ENCODE measurements at regions not wholly inside any gene's neighbourhood (a gene's known extent, or its start where the extent isn't known, plus 50 kb on each side); places are given as distances from the start of the nearest gene placed in this dataset.
"Not testable (repeated sequence)": the region's sequence is repeated elsewhere in the genome, so short reads cannot be mapped to it uniquely, and the experiment has no call there.

DNA sequence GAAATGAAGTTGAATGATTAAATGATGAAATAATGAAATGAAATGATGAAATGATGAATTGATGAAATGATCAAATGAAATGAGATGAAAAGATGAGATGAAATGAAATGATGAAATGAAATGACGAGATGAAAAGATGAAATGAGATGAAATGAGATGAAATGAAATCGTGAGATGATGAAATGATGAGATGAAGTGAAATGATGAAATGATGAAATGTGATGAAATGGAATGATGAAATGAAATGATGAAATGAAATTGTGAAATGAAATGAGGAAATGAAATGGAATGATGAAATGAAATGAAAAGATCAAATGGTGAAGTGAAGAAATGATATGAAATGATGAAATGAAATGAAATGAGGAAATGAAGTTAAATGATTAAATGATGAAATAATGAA, 468.7 kb downstream of the FAM72C start:
- DNase-seq (ENCODE audit: low spot score); ATAC-seq (ENCODE audit: low read depth); H3K27ac ChIP-seq (ENCODE audit: poor library complexity, severe bottlenecking): not testable (repeated sequence)

DNA sequence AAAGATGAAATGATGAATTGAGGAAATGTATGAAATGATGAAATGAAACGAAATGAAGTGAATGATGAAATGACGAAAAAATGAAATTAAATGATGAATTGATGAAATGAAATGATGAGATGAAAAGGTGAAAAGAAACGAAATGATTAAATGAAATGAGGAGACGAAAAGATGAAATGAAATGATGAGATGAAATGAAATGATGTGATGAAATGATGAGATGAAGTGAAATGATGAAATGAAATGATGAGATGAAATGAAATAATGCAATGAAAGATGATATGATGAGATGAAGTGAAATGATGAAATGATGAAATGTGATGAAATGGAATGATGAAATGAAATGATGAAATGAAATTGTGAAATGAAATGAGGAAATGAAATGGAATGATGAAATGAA, 469.7 kb downstream of the FAM72C start:
- not testable (repeated sequence) for H3K9me3 ChIP-seq (ENCODE audit: severe bottlenecking); H3K27me3 ChIP-seq (ENCODE audit: insufficient read depth, poor library complexity, severe bottlenecking); H3K4me3 ChIP-seq (ENCODE audit: severe bottlenecking); H3K27ac ChIP-seq (ENCODE audit: poor library complexity, severe bottlenecking); DNase-seq (ENCODE audit: low spot score); H3K36me3 ChIP-seq (ENCODE audit: low read depth); ATAC-seq (ENCODE audit: low read depth); H3K4me1 ChIP-seq (ENCODE audit: insufficient read depth, poor library complexity, severe bottlenecking)

More for the DNA sequence above, 468.7 kb downstream of the FAM72C start:
- H3K4me1 ChIP-seq (ENCODE audit: insufficient read depth, poor library complexity, severe bottlenecking); H3K27me3 ChIP-seq (ENCODE audit: insufficient read depth, poor library complexity, severe bottlenecking); H3K4me3 ChIP-seq (ENCODE audit: severe bottlenecking); H3K36me3 ChIP-seq (ENCODE audit: low read depth); H3K9me3 ChIP-seq (ENCODE audit: severe bottlenecking): not testable (repeated sequence)

DNA sequence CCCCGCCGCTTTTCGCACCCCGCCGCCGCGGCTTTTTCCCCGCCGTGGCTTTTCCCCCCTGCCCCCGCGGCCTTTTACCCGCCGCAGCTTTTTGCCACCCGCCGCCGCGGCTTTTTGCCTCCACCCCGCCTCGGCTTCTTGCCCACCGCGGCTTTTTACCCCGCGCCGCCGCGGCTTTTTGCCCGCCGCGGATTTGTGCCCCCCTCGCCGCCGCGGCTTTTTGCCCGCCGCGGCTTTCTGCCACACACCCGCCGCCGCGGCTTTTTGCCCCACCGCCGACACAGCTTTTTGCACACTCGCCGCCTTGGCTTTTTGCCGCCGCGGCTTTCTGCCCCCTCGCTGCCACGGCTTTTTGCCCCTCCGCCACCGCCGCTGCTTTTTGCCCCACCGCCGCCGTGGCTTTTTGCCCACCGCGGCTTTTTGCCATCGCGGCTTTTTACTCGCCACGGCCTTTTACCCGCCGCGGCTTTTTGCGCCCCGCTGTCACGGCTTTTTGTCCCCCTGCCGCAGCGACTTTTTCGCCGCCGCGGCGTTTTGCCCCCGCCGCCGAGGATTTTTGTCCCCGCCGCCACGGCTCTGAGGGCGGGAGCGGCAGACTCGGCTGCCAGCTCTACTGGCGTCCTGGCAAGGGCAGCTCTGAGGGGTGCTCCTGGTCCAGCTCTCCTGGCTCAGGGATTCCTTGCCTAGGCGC, 473.6 kb downstream of the FAM72C start:
- H3K27ac ChIP-seq (ENCODE audit: poor library complexity, severe bottlenecking); H3K9me3 ChIP-seq (ENCODE audit: severe bottlenecking); H3K4me3 ChIP-seq (ENCODE audit: severe bottlenecking); ATAC-seq (ENCODE audit: low read depth); H3K36me3 ChIP-seq (ENCODE audit: low read depth); H3K27me3 ChIP-seq (ENCODE audit: insufficient read depth, poor library complexity, severe bottlenecking); H3K4me1 ChIP-seq (ENCODE audit: insufficient read depth, poor library complexity, severe bottlenecking): not testable (repeated sequence)
- peak; percentile 19 for DNase-seq (ENCODE audit: low spot score)

DNA sequence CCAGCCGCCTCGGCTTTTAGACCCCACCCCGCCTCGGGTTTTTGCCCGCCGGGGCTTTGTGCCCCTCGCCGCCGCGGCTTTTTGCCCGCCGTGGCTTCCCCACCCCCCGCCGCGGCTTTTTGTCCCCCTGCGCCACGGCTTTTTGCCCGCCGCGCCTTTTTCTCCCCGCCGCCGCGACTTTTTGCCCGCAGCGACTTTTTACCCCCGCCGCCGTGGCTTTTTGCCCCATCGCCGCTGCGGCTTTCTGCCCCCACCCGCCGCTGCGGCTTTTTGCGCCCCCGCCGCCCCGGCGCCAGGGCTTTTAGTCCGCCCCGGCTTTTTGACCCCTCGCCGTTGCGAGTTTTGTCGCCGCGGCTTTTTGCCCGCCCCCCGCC, 474.4 kb downstream of the FAM72C start:
- ATAC-seq (ENCODE audit: low read depth): no peak
- Histone ChIP-seq H3K4me1 (ENCODE audit: insufficient read depth, poor library complexity, severe bottlenecking) (no peaks in the 10 kb centered on the region), H3K4me3 (ENCODE audit: severe bottlenecking) (no peak overlapping the region), H3K27me3 (ENCODE audit: insufficient read depth, poor library complexity, severe bottlenecking) (peaks cover 3% of the 10 kb centered on the region), H3K27ac (ENCODE audit: poor library complexity, severe bottlenecking) (no peak overlapping the region), H3K36me3 (ENCODE audit: low read depth) (no peaks in the 10 kb centered on the region), H3K9me3 (ENCODE audit: severe bottlenecking) (no peaks in the 10 kb centered on the region)
- peak; percentile 27 for DNase-seq (ENCODE audit: low spot score)
- TF ChIP-seq, protein P1, sequence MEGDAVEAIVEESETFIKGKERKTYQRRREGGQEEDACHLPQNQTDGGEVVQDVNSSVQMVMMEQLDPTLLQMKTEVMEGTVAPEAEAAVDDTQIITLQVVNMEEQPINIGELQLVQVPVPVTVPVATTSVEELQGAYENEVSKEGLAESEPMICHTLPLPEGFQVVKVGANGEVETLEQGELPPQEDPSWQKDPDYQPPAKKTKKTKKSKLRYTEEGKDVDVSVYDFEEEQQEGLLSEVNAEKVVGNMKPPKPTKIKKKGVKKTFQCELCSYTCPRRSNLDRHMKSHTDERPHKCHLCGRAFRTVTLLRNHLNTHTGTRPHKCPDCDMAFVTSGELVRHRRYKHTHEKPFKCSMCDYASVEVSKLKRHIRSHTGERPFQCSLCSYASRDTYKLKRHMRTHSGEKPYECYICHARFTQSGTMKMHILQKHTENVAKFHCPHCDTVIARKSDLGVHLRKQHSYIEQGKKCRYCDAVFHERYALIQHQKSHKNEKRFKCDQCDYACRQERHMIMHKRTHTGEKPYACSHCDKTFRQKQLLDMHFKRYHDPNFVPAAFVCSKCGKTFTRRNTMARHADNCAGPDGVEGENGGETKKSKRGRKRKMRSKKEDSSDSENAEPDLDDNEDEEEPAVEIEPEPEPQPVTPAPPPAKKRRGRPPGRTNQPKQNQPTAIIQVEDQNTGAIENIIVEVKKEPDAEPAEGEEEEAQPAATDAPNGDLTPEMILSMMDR (IDR thresholded peaks at IDR 0.05; ENCODE audit: poor library complexity, severe bottlenecking): no peak

DNA sequence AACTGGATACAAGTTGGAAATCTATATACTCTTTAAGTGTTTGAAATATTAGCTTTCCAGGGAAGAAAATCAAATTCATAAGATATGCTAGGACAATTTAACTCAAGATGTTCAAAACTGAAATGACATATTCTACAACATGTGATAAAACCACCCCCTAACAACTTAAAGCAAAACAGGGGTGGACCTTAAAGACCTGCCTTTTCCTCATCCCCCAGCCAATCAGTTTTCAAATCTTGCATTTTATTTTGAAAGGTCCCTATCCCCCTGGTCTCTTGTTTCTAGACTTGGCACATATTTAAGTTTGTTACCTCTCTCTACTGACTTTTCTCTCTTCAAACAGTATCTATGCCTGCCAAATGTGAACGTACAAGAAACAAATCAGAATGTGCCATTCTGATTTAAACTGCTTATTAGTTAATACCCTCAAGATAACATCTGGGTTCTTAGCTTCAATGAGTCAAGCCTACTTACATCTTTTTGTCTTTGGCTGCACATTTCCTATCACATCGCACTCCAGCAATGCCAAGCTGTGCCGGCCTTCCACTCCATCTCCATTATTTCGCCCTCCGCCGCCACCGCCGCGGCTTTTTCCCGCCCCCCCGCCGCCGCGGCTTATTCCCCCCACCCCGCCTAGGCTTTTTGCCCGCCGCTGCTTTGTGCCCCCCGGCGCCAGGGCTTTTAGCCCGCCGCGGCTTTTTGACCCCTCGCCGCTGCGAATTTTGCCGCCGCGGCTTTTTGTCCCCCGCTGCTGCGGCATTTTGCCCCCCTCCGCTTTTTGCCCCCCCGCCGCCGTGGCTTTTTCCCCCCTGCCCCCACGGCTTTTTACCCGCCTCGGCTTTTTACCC, 475.0 kb downstream of the FAM72C start:
- H3K4me3 ChIP-seq (ENCODE audit: severe bottlenecking); H3K9me3 ChIP-seq (ENCODE audit: severe bottlenecking); ATAC-seq (ENCODE audit: low read depth); H3K36me3 ChIP-seq (ENCODE audit: low read depth); H3K4me1 ChIP-seq (ENCODE audit: insufficient read depth, poor library complexity, severe bottlenecking); DNase-seq (ENCODE audit: low spot score); H3K27ac ChIP-seq (ENCODE audit: poor library complexity, severe bottlenecking); H3K27me3 ChIP-seq (ENCODE audit: insufficient read depth, poor library complexity, severe bottlenecking): not testable (repeated sequence)

All from RWPE2 (cell line).